ENCODE measurements at regions not wholly inside any gene's neighbourhood (a gene's known extent, or its start where the extent isn't known, plus 50 kb on each side); places are given as distances from the start of the nearest gene placed in this dataset.

DNA sequence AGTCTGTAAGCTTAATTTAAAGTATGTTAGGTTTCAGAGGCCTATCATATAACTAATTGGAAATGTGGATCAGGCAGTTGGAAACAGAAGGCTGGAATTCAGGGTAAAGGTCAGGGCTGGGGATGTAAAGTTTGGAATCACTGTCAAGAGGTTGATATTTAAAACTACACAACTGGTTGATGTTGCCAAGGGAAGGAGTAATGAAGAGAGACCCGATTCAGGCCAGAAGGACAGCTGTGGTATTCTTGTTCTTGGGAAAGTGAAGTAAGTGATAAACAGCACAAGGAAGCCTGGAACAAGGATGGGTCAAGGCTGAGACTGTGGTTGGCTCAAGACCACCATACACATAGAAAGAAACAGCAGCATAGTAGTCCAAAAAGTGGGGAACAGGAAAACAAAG is 654.2 kb downstream of the NTRK3 start:
- no peak for TF ChIP-seq CTCF (IDR thresholded peaks at IDR 0.05; ENCODE audit: low read depth, low read length)
- in situ Hi-C loops (cut with HindIII; ENCODE audit: low sequenced_read_pairs), result no loop called here
- no peak for DNase-seq (ENCODE audit: low read depth, low spot score)
- no peak overlapping the region for H3K4me3 ChIP-seq (ENCODE audit: low read depth, low read length)

DNA sequence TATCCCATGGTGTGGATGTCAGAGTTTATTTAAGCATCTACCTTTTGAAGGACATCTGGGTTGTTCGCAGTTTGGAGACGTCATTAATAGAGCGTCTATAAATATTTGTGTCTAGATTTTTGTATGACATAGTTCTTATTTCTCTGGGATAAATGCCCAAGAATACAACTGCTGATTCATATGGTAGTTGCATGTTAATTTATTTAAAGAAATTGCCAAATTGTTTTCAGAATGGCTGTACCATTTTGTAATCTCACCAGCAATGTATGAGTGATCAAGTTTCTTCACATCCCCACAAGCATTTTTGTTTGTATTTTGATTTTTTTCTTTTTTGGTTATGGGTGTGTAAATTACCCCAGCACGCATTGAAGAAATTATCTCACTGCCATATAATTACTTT is 656.9 kb downstream of the NTRK3 start:
- DNase-seq (ENCODE audit: low read depth, low spot score), result no peak
- H3K4me3 ChIP-seq (ENCODE audit: low read depth, low read length), result no peak overlapping the region
- in situ Hi-C loops (cut with HindIII; ENCODE audit: low sequenced_read_pairs), result no loop called here
- TF ChIP-seq CTCF (IDR thresholded peaks at IDR 0.05; ENCODE audit: low read depth, low read length), result no peak

DNA sequence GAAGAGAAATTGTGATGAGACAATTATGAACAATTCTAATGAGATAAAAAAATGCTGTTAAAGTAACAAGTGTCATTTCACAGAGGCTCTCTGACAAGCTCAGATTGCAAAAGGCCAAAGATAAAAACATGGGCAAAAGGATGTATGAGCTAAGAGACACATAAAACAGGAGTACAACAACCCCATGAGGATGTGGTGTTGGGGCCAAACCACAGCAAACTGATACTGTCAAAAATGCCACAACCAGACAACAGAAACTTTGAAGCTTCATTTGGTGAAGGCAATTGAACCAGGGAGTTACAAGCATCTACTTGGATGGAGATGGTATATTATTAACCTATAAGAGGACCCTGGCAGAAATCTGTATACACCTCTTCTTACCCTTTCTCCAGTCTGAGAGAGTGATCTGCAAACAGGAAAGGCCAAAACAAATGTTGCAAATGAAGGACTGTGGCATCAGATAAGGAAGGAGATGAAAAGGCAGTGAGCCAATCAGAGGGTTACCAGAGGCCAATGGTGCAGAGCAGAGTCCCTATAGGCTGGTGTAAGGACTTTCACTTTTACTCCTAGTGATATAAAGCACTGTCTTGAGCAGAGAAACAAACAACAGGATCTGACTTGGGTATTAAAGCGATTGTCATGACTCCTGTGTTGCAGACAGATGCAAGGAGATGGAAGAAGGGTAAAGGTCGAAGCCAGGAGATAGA is 659.0 kb downstream of the NTRK3 start:
- no peak overlapping the region for H3K4me3 ChIP-seq (ENCODE audit: low read depth, low read length)
- TF ChIP-seq CTCF (IDR thresholded peaks at IDR 0.05; ENCODE audit: low read depth, low read length), result no peak
- in situ Hi-C loops (cut with HindIII; ENCODE audit: low sequenced_read_pairs), result no loop called here
- no peak for DNase-seq (ENCODE audit: low read depth, low spot score)

- in situ Hi-C loops (cut with HindIII; ENCODE audit: low sequenced_read_pairs), result no loop called here
- TF ChIP-seq CTCF (IDR thresholded peaks at IDR 0.05; ENCODE audit: low read depth, low read length), result no peak
- no peak for DNase-seq (ENCODE audit: low read depth, low spot score)
- no peak overlapping the region for H3K4me3 ChIP-seq (ENCODE audit: low read depth, low read length)
These were observed 665.0 kb downstream of the NTRK3 start for GRCh38 chr15:87591582-87591981.

GRCh38 chr15:87591042-87591441 is 665.5 kb downstream of the NTRK3 start:
- no peak overlapping the region for H3K4me3 ChIP-seq (ENCODE audit: low read depth, low read length)
- DNase-seq (ENCODE audit: low read depth, low spot score), result no peak
- no peak for TF ChIP-seq CTCF (IDR thresholded peaks at IDR 0.05; ENCODE audit: low read depth, low read length)
- in situ Hi-C loops (cut with HindIII; ENCODE audit: low sequenced_read_pairs), result no loop called here

DNA sequence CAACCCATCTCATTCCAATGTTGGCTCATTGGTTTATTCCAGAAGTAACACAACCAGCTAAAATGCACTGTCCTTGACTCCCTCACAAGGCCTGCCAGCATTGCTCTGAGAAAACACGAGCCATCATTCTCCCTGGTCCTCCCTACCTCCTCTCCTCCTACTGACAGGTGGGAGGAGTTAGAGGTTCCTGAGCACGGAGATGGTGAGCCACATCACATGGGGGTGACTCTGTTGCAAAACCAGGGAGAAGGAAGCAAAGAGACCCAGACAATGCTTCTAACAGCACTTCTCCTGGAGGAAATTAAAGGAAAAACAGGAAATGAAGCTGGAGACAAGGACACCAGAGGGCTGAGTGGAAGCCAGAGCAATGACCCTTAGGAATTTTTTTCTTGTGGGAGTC is 667.4 kb downstream of the NTRK3 start:
- in situ Hi-C loops (cut with HindIII; ENCODE audit: low sequenced_read_pairs), result no loop called here
- no peak overlapping the region for H3K4me3 ChIP-seq (ENCODE audit: low read depth, low read length)
- no peak for DNase-seq (ENCODE audit: low read depth, low spot score)
- no peak for TF ChIP-seq CTCF (IDR thresholded peaks at IDR 0.05; ENCODE audit: low read depth, low read length)

All from astrocyte of the spinal cord (primary cell).